DMS79 treated with DMSO at 0.1 percent for 48 hours (cell line): ENCODE measurements at regions not wholly inside any gene's neighbourhood (a gene's known extent, or its start where the extent isn't known, plus 50 kb on each side); places are given as distances from the start of the nearest gene placed in this dataset.
"Not testable (repeated sequence)": the region's sequence is repeated elsewhere in the genome, so short reads cannot be mapped to it uniquely, and the experiment has no call there.

Source experiments
- DNase-seq: peaks from one replicate; lab custom pipeline; 2025; lab: John Stamatoyannopoulos, UW

DNA sequence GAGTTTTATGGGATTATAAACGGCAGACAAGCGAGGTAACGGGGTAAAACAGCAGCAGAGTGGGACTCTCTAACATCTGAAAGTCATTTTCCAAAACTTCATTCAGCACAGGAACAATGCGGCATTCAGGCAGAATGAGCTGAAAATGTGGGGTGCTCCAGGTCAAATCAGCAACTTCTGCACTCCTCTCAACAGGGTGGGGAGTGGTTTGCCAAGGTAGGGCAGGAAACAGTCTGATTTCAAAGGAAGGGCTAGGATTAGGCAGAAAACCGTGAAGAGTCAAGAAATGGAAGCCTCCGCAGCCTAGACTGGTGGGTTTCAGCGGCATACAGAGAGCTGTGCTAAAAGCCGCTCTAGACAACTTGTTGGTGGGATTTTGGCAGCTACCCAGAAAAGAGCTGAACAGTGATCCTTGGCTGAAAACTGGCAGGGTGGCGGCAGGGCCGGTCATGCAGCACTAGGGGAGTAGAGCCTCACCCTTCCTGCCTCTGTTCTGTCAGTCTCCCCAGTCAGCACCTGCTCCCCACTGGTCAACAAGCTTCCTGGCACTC lies 154.2 kb upstream of the KLF12 start:
- peak; percentile 64 for DNase-seq

DNA sequence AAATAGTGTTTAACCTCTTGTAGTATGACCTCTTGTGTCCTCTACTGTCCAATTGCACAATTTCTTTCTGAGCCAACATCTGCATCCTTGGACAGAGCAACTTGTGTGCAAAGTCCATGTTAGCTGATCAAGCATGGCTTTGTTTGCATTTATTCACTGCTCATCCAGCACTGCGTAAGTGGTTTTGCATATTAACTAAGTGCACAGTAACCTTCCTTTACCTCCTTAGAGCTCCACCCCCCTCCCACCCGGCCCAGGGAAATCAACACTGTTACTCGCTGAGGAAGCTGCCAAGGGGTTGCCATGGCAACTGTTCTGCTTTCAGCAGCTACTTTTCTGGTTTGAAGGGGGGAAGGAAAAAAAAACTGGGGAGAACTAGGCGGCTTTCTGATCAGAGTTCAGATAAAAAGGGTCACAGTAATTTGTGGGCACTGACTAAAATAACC lies 153.5 kb upstream of the KLF12 start:
- peak; percentile 84 for DNase-seq

- no peak for DNase-seq
Observed at GRCh38 chr13:74280795-74281490, 146.7 kb upstream of the KLF12 start.

- DNase-seq = no peak
Observed at GRCh38 chr13:74280093-74280794, 146.0 kb upstream of the KLF12 start.

DNA sequence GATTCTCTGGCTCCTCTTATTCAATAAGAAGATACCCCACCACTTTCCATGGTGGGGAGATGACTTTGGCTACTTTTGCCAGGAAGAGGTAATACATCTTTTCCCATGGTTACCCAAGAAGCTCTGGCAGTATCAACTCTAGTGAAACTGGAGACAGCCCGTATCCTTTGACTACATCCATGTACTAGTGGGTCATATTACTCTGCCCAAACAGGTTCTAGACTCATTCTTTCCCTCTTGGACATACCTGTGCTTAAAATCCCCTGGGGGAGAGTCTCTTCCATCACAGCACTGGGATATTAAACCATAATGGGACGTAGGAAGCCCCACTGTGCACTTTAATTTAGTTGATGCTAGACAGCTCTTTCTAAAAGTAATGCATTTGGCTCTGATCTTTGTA lies 144.7 kb upstream of the KLF12 start:
- DNase-seq = no peak

- no peak for DNase-seq
Observed at GRCh38 chr13:74274916-74275315, 140.7 kb upstream of the KLF12 start.

- DNase-seq = no peak
Observed at GRCh38 chr13:74273581-74273980, 139.4 kb upstream of the KLF12 start.

DNA sequence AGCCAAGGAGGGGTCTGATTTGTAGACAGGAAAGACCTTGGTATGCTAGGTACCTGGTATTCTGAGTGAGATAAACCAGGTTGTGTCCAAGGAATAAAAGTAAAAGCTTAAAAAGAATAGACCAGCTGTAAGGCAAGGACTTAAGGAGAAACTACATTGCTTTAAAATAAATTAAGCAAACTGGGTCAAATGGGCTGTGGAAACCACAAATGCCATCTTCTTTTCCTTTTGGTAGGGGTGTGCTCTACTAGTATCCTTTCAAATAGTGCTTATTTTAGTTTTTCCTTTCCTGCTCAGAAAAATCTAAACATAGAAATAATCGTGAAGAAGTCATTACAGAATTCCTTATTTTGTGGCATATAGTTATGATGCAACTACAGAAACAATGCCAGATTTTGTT lies 138.6 kb upstream of the KLF12 start:
- DNase-seq = no peak

GRCh38 chr13:74270018-74270417 lies 135.8 kb upstream of the KLF12 start:
- no peak for DNase-seq

- no peak for DNase-seq
Observed at GRCh38 chr13:74266861-74267260, 132.7 kb upstream of the KLF12 start.

DNA sequence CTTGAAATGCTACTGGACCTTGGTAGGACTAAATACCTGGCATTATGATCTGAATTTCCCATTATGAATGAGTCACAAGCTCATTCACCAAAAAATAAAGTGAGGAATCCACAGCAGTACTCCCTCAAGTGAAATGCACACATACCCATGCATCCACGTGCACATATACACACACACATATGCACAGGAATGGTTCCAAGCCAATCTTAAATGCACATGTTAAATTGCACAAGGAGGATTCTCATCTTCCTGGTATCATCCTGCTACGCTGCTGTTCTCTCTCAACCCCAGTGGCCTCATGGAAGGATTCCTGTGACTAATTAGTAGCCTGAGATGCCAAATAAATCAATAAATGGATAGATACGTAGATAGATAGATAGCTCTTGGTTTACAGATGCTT lies 132.1 kb upstream of the KLF12 start:
- DNase-seq = no peak

- no peak for DNase-seq
Observed at GRCh38 chr13:74264333-74264732, 130.1 kb upstream of the KLF12 start.

GRCh38 chr13:74260420-74260819 lies 126.2 kb upstream of the KLF12 start:
- DNase-seq = not testable (repeated sequence)

- no peak for DNase-seq
Observed at GRCh38 chr13:74259641-74260040, 125.4 kb upstream of the KLF12 start.

DNA sequence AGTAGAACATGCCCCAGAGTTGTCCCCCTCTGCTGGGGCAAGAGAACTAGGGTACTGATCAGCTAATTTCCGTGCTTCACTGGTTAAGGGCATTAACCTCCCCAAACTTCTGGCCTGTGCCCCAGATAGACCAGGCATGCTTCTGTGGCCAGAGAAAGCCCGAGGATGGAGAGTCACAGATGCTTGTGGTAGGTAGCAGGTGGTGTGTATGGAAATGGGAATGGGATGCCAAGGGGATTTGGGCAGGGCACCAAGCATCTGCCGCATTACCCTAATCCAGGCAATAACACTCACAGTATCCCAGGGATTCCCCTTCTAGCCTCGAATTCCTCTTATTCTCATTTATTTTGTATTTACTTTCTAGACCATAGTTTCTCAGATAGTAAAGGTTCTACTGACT lies 124.8 kb upstream of the KLF12 start:
- no peak for DNase-seq

DNA sequence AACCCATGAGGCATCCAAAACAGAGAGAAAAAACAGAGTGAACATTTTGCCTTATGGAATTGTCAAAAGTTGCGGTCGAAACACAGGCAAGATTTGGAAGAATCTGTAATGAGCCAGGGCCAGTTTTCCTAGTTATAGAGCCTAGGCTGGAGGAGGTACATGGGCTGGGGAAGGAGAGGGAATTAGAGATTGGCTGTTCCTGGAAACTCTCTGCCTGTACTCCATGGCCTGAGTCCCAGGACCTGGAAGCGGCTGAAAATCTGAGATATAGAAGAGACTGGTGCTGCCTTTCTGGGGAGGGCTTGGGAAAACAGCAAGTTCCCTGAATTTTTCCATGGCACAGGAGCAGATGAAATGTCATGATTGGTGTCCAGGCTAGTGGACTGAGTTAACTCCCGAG lies 122.8 kb upstream of the KLF12 start:
- no peak for DNase-seq

DNA sequence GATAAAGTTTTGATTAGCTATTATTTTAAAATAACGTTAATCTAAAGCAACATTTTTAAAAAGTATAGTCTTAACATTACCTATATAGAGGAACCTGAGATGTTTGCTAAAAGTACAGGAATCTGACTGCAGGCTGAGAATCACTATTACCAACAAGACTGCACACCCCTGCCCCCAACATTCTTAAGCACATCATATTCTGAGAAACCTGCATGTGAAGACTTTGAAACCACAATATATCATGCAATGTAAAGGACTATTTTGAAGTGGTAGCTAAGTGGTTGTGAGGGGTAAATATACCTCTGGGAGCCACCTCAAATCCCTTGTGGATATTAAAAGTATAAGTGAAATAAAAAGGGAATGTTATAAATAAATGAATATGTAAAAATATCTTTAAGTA lies 119.0 kb upstream of the KLF12 start:
- DNase-seq = no peak

GRCh38 chr13:74251778-74252519 lies 117.7 kb upstream of the KLF12 start:
- DNase-seq = peak; percentile 54

DNA sequence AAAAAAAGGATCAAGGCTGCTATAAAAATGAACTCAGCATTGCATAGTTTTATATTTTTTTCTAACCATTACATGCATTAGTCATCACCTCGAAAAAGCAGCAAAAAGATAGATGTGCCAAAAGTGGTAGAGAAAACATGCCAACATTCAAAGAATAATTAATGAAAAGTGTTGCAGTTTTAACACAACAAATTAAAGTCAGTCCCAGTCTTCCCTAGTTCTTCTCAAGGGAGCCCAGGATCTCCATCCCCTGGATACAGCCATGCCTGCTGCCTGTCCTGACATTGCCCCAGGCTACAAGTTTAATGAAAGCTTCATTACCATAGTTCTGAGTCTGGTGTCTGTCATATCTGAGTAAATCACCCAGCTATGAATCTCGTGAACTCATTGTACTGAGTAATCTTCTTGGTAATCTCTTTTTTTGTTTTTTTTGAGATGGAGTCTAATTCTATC lies 116.6 kb upstream of the KLF12 start:
- no peak for DNase-seq

GRCh38 chr13:74248477-74248876 lies 114.3 kb upstream of the KLF12 start:
- no peak for DNase-seq

DNA sequence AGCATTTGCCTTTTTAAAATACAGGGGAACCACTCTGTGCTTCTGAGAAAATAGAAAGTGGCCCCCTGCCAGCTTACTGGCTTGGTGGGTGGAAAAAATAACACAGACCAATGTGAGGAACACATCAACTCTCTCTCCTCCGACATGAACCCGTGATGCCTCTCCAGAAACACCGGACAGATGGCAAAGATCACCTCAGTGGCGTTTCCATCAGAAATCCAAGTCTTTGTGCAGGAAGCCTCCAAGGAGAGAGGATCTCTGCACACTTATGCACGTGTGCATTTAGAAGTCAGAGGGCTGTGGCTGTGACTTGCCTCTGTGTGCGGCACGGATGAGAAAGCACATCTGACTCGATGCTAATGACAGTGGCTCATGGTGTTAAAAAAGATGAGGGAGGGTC lies 112.3 kb upstream of the KLF12 start:
- DNase-seq = no peak

DNA sequence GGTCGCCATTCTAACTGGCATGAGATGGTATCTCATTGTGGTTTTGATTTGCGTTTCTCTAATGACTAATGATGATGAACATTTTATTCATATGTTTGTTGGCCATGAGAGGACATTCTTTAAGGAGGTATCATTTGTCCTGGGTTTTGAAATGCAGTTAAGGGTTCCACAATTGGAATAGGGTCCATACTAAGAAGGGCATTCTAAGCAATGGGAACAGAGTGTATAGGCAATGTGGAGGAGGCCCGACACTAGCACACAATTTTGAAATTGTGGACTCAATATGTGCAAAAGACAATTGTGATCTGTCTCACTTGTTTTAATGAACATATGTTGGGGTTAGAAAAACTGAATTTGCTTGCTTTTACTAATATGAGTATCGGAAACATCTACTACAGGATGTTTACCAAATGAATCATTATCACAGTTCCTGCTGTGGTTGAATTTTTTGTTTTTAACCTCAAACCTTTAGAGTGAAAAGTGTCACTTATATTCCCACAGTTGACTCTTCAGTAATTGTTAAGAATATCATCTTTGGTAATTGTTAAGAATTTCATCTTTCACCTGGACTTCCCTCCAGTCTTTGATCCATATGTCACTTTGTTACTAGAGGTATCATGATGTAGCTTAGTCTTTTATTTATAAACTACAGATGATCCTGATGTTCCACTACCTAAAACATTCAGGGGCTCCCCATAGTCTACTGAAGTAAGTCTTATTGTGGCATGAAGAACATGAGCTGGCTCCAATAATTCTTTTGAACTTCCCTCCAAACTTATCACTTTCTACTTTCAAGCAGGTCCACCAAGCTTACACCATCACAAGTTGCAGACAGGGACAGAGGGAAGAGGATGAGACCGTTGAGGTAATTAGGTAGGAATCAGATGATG lies 109.7 kb upstream of the KLF12 start:
- DNase-seq = no peak
